Ascending aorta (tissue), 2 donors: ENCODE measurements at regions not wholly inside any gene's neighbourhood (a gene's known extent, or its start where the extent isn't known, plus 50 kb on each side); places are given as distances from the start of the nearest gene placed in this dataset.

Source experiments
- DNase-seq, 2 donors: peaks; one replicate each; pipeline ENCODE4 v3.0.0-alpha.2; 2019; ENCODE audit warnings: low spot score in 2 of 2
- H3K27ac ChIP-seq, 2 donors: fragments of 200-600 bp; sonication (generic); one replicate each; pipeline ENCODE4 v1.5.1; 2016 to 2017; ENCODE audit warnings: mild to moderate bottlenecking in 1 of 2
- H3K27me3 ChIP-seq: fragments of 200-600 bp; sonication (generic); one replicate; pipeline ENCODE4 v1.5.1; 2017
- H3K36me3 ChIP-seq, 2 donors: fragments of 200-600 bp; sonication (generic); one replicate each; pipeline ENCODE4 v1.5.1; 2016
- H3K4me1 ChIP-seq, 2 donors: fragments of 200-600 bp; sonication (generic); one replicate each; pipeline ENCODE4 v1.5.1; 2016 to 2017; ENCODE audit warnings: mild to moderate bottlenecking in 1 of 2
- H3K4me3 ChIP-seq, 2 donors: fragments of 200-600 bp; sonication (generic); one replicate each; pipeline ENCODE4 v1.5.1; 2016 to 2017; ENCODE audit warnings: mild to moderate bottlenecking in 1 of 2
- H3K9me3 ChIP-seq, 2 donors: fragments of 200-600 bp; sonication (generic); one replicate each; pipeline ENCODE4 v1.5.1; 2016
- intact Hi-C: fragments of 100-400 bp; cut with DNase I; formaldehyde crosslinking; loops from one replicate; pipeline ENCODE4 v1.15.1; 2023
- TF ChIP-seq, protein P1 (sequence below), 3 experiments: fragments of 200-600 bp in 2 of 3; fragments of 450-650 bp in 1 of 3; sonication (generic) in 2 of 3; IDR thresholded peaks; one replicate each; pipeline ENCODE4 v1.5.1; 2016 to 2019; ENCODE audit warnings: antibody characterized with exemption in 3 of 3, mild to moderate bottlenecking in 1 of 3, moderate library complexity in 1 of 3

DNA sequence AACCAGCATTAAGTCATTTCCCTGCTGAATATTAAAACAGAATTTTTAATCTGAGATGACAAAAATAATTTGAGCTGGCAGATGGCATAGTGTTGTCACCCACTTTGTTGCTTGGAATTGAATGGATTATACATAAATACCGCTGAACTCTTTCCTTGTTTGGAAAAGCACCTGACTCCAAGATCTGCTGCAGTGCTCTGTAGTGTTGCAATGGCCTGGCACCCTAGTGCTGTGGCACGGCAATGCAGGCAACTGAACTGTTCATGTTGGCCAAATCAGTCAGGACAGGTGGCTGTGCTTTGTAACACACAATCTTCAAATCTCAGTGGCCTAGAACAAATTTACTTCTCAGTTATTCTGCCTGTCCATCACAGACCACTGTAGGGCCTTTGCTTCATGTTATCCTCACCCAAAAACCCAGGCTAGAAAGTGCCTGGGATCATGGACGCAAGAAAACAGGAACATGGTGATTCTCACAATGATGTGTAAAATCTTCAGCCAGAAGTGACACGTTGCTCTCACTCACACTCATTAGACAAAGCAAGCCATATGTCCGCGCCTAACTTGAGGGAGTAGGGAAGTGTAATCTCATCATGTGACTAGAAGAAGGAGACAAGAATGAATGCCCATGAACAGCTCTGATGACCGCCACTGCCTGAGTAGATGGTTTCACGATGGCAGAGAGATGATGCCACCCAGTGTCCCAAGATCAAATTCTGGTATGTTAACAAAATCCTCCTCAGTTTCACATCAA is 191.9 kb upstream of the PUM3 start:
- TF ChIP-seq, protein P1, sequence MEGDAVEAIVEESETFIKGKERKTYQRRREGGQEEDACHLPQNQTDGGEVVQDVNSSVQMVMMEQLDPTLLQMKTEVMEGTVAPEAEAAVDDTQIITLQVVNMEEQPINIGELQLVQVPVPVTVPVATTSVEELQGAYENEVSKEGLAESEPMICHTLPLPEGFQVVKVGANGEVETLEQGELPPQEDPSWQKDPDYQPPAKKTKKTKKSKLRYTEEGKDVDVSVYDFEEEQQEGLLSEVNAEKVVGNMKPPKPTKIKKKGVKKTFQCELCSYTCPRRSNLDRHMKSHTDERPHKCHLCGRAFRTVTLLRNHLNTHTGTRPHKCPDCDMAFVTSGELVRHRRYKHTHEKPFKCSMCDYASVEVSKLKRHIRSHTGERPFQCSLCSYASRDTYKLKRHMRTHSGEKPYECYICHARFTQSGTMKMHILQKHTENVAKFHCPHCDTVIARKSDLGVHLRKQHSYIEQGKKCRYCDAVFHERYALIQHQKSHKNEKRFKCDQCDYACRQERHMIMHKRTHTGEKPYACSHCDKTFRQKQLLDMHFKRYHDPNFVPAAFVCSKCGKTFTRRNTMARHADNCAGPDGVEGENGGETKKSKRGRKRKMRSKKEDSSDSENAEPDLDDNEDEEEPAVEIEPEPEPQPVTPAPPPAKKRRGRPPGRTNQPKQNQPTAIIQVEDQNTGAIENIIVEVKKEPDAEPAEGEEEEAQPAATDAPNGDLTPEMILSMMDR (IDR thresholded peaks at IDR 0.05), result no peak
- intact Hi-C loops, result no loop called here
- no peak overlapping the region for H3K27ac ChIP-seq

GRCh38 chr9:3032898-3033297 is 189.0 kb upstream of the PUM3 start:
- no peak for DNase-seq
- Histone ChIP-seq H3K27ac (no peak overlapping the region), H3K27me3 (no peaks in the 10 kb centered on the region), H3K36me3 (no peaks in the 10 kb centered on the region), H3K4me3 (no peak overlapping the region), H3K9me3 (no peaks in the 10 kb centered on the region), H3K4me1 (no peaks in the 10 kb centered on the region)
- intact Hi-C loops, result no loop called here
- TF ChIP-seq, protein P1 (IDR thresholded peaks at IDR 0.05), result no peak

More for the DNA sequence above, 191.9 kb upstream of the PUM3 start:
- no peaks in the 10 kb centered on the region for H3K27me3 ChIP-seq
- DNase-seq, result no peak
- H3K4me3 ChIP-seq, result no peak overlapping the region
- H3K4me1 ChIP-seq, result no peaks in the 10 kb centered on the region
- H3K9me3 ChIP-seq, result no peaks in the 10 kb centered on the region
- H3K36me3 ChIP-seq, result no peaks in the 10 kb centered on the region

DNA sequence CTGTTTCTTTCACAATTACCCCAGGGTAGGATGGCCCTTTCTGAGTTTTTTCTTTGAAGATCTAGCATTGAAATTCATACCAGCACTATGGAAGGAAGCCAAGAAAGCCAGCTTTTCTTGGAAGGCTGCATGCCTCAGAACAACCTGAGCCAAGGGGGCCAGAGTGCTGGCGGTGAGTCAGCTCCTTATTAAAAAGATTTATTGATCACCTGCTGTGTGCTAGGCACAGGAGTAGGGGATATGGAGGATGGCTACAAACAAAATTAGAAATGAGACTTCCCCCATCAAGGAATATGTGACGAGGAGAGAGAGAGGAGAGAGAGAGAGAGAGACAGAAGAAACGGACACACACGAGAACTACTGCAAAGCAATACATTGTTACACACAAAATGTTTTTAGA is 184.6 kb upstream of the PUM3 start:
- TF ChIP-seq, protein P1 (IDR thresholded peaks at IDR 0.05), result no peak
- Histone ChIP-seq H3K4me1 (no peaks in the 10 kb centered on the region), H3K27me3 (no peaks in the 10 kb centered on the region), H3K4me3 (no peak overlapping the region), H3K36me3 (no peaks in the 10 kb centered on the region), H3K9me3 (no peaks in the 10 kb centered on the region), H3K27ac (no peak overlapping the region)
- intact Hi-C loops, result no loop called here
- no peak for DNase-seq

DNA sequence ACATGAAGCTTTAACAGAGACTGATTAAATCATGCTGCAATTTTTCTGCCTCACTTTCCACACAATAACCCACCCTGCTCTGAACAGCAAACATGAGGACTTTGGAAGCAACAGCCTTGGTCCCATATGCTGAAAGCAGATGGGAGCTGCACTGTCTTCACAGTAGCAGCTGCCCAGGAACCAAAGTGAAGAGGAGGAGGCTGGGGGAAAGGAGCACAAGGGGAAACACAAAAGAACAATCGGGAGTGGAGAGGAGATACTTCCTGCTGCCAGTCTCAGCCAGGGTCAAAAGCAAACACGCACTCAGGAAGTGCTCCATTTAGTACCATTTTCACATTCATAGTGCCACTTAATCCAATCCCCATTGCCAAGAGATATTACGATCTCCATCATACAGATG is 183.3 kb upstream of the PUM3 start:
- H3K9me3 ChIP-seq, result no peaks in the 10 kb centered on the region

DNA sequence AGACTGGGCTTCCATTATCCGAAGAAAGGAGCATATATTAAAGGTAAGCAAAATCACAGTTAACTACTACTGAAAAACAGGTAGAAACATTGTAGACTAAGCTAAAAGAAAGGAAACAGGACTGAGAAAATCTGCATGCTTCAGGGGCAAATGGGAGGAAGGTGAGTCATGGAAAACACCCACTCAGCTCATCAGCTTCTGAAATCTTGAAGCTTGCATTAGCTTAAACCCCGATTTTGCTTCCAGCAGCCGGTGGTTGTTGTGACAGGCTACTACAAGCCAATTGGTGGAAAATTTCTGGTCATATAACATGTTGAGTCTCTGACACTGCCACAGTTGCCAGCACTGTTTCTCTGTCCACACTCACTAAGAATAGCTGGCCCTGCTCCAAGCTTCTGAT is 179.6 kb upstream of the PUM3 start:
- H3K27me3 ChIP-seq, result no peaks in the 10 kb centered on the region
- H3K9me3 ChIP-seq, result no peaks in the 10 kb centered on the region
- H3K4me1 ChIP-seq, result no peaks in the 10 kb centered on the region
- TF ChIP-seq, protein P1 (IDR thresholded peaks at IDR 0.05), result no peak
- intact Hi-C loops, result no loop called here
- no peaks in the 10 kb centered on the region for H3K36me3 ChIP-seq
- no peak overlapping the region for H3K4me3 ChIP-seq
- no peak for DNase-seq
- H3K27ac ChIP-seq, result no peak overlapping the region

More for the DNA sequence above, 183.3 kb upstream of the PUM3 start:
- Histone ChIP-seq H3K36me3 (no peaks in the 10 kb centered on the region), H3K4me3 (no peak overlapping the region), H3K27me3 (no peaks in the 10 kb centered on the region), H3K27ac (no peak overlapping the region), H3K4me1 (no peaks in the 10 kb centered on the region)
- intact Hi-C loops, result no loop called here
- no peak for DNase-seq
- TF ChIP-seq, protein P1 (IDR thresholded peaks at IDR 0.05), result no peak
